COR-L47 (cell line): ENCODE measurements at regions not wholly inside any gene's neighbourhood (a gene's known extent, or its start where the extent isn't known, plus 50 kb on each side); places are given as distances from the start of the nearest gene placed in this dataset.

Source experiments
- DNase-seq: peaks from one replicate; lab custom pipeline; 2025; lab: John Stamatoyannopoulos, UW

DNA sequence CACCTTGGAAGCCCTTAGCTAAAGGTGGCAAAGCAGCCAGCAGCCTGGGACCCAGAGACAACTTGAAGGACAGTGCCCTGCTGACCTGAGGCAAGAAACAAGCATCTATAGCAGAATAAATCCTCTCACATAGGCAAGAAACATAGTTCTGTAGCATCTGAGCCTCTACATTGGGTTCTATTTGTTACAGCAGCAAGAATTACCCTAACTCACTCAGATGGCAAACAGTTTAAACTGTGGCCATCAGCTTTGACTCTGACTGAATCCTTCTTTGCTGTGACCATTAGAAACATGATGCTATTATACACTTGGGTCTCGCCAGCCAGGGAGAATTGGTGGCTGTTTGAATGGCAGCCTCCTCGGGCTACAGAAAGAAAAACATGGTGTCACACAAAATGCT is 53.1 kb upstream of the CCL1 start:
- no peak for DNase-seq

DNA sequence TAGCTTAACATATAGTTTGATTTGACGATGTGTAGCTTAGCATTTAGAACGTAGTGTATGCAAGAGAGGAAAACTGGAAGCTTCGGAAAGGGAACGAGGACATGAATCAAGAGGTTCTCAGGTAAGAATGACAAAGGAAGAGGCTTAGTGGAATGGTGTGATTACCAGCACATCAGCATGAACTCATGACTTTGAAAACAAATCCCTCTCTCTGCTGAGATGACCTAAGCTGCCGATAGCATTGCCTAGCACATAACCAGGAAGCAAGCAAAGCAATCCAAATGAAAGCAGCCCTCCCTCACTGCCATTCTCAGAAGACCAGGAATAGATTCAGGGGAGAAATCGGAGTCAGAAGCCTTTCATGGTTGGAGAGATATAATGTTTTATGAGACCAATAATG is 51.3 kb upstream of the CCL1 start:
- no peak for DNase-seq

DNA sequence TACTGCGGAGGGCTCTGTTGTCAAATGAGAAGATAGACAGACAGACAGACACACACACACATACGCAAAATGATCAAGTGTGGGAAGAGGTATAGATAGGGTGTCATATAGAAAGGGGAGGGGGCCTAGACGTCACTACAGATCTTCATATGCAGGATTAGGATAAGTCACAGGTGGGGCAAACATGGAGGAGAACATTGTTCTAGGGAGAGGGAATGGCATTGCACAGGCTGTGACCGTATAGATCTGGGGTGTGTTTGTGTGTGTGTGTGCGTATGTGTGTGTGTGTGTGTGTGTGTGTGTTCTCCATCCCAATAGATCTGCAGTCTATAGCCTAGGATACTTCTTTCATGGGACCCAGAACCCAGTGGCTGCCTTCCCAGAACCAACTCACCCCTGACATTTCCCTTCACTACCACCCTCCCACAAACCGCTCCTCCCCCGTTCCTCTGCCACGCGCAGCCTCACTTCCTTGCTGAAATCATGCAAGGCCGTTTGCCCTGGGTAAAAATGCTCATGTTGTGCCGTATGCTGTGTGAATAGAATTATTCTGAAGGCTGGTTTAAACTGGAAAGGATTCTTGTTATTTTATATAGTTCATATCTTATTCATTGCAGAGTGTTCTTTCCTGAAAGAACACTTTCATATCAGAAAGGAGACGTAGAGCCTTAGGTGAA is 50.5 kb upstream of the CCL1 start:
- DNase-seq: no peak

DNA sequence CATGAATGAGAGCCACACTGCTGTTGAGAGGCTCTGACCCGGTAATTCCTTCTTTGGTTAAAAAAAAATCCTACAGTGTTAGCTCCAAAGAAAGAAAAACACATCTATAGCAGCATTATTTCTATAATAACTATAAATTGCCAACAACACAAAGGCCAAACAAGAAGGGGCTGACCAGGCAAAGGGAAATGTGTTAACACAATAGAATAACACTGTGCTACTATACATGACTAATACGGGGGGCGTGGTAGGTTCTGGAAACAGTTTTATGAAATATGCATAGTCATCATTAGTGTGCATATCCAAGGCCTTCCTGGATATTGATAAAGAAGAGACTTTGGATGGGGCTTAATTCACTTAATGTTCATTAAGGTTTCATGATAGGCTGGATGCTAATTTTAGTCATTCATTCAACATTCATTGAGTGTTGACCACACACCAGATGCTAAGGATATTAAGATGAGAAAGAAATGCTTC is 50.0 kb upstream of the CCL1 start:
- DNase-seq: no peak
